ENCODE measurements at regions not wholly inside any gene's neighbourhood (a gene's known extent, or its start where the extent isn't known, plus 50 kb on each side); places are given as distances from the start of the nearest gene placed in this dataset.

- FAIRE-seq, result no peak
These were observed 212.7 kb upstream of the C1QTNF7 start for GRCh38 chr4:15215109-15215508.

GRCh38 chr4:15226203-15226602 lies 201.6 kb upstream of the C1QTNF7 start:
- FAIRE-seq (no peak), DNase-seq (ENCODE audit: insufficient read length, low spot score) (no peak)

More at GRCh38 chr4:15215109-15215508, 212.7 kb upstream of the C1QTNF7 start:
- DNase-seq (ENCODE audit: insufficient read length, low spot score), result no peak

- FAIRE-seq (peak; percentile 64), DNase-seq (ENCODE audit: insufficient read length, low spot score) (peak; percentile 53)
These were observed 196.4 kb upstream of the C1QTNF7 start for GRCh38 chr4:15231265-15232091.

- DNase-seq (ENCODE audit: insufficient read length, low spot score), result peak; percentile 10
These were observed 195.2 kb upstream of the C1QTNF7 start for GRCh38 chr4:15232366-15233263.

GRCh38 chr4:15233264-15233597 lies 194.6 kb upstream of the C1QTNF7 start:
- DNase-seq (ENCODE audit: insufficient read length, low spot score) (no peak), FAIRE-seq (no peak)

More at GRCh38 chr4:15232366-15233263, 195.2 kb upstream of the C1QTNF7 start:
- no peak for FAIRE-seq

- DNase-seq (ENCODE audit: insufficient read length, low spot score), result no peak
- FAIRE-seq, result no peak
These were observed 194.2 kb upstream of the C1QTNF7 start for GRCh38 chr4:15233626-15234025.

GRCh38 chr4:15234116-15234855 lies 193.5 kb upstream of the C1QTNF7 start:
- peak; percentile 56 for DNase-seq (ENCODE audit: insufficient read length, low spot score)
- peak; percentile 58 for FAIRE-seq

GRCh38 chr4:15234856-15235126 lies 193.0 kb upstream of the C1QTNF7 start:
- DNase-seq (ENCODE audit: insufficient read length, low spot score), result peak; percentile 38

GRCh38 chr4:15235135-15235534 lies 192.7 kb upstream of the C1QTNF7 start:
- DNase-seq (ENCODE audit: insufficient read length, low spot score), result no peak
- FAIRE-seq, result no peak

More at GRCh38 chr4:15234856-15235126, 193.0 kb upstream of the C1QTNF7 start:
- FAIRE-seq, result no peak

- DNase-seq (ENCODE audit: insufficient read length, low spot score) (no peak), FAIRE-seq (no peak)
These were observed 190.1 kb upstream of the C1QTNF7 start for GRCh38 chr4:15237648-15238230.

- FAIRE-seq, result no peak
- DNase-seq (ENCODE audit: insufficient read length, low spot score), result peak; percentile 41
These were observed 189.1 kb upstream of the C1QTNF7 start for GRCh38 chr4:15238720-15239119.

- FAIRE-seq, result no peak
- no peak for DNase-seq (ENCODE audit: insufficient read length, low spot score)
These were observed 188.0 kb upstream of the C1QTNF7 start for GRCh38 chr4:15239866-15240265.

- DNase-seq (ENCODE audit: insufficient read length, low spot score) (no peak), FAIRE-seq (peak; percentile 59)
These were observed 187.1 kb upstream of the C1QTNF7 start for GRCh38 chr4:15240764-15241163.

- no peak for DNase-seq (ENCODE audit: insufficient read length, low spot score)
- no peak for FAIRE-seq
These were observed 185.8 kb upstream of the C1QTNF7 start for GRCh38 chr4:15242021-15242420.

- DNase-seq (ENCODE audit: insufficient read length, low spot score) (no peak), FAIRE-seq (no peak)
These were observed 183.5 kb upstream of the C1QTNF7 start for GRCh38 chr4:15244354-15244753.

GRCh38 chr4:15245006-15245530 lies 182.8 kb upstream of the C1QTNF7 start:
- DNase-seq (ENCODE audit: insufficient read length, low spot score) (no peak), FAIRE-seq (no peak)

- FAIRE-seq, result no peak
- DNase-seq (ENCODE audit: insufficient read length, low spot score), result no peak
These were observed 177.8 kb upstream of the C1QTNF7 start for GRCh38 chr4:15250021-15250441.

GRCh38 chr4:15253349-15253748 lies 174.5 kb upstream of the C1QTNF7 start:
- DNase-seq (ENCODE audit: insufficient read length, low spot score), result no peak
- FAIRE-seq, result no peak

GRCh38 chr4:15254236-15254880 lies 173.5 kb upstream of the C1QTNF7 start:
- no peak for DNase-seq (ENCODE audit: insufficient read length, low spot score)
- FAIRE-seq, result no peak

GRCh38 chr4:15255537-15255936 lies 172.3 kb upstream of the C1QTNF7 start:
- FAIRE-seq (no peak), DNase-seq (ENCODE audit: insufficient read length, low spot score) (no peak)

Measured in HTR-8/SVneo (cell line).